ENCODE measurements at regions not wholly inside any gene's neighbourhood (a gene's known extent, or its start where the extent isn't known, plus 50 kb on each side); places are given as distances from the start of the nearest gene placed in this dataset.

DNA sequence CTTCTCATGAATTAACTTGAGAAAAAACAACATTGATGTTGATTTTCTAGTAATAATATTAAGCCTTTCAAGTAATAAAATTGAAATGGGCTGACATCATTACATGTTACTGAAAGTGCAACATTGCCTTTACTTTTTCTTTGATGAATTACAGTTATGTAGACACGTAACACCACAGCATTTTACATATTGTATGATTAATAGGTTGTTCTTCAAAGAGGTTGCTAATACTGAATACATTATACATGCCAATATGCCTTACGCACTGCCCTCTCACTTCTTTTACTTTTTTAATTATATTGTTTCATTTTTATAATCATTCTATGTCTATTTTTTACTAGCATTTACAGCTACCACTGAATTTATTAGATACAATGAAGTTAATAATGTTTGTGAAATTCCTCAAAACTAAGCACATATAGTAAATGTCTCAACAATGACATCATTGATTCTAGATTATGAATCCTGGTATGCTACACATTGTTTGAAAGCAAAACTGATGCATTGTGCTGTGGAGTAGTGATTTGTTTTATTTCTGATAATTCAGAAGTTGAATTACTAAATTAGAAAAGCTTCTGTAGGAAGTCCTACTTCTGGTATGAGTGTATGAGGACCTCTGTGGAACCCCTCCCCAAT is 464.4 kb upstream of the IZUMO3 start:
- no peak for TF ChIP-seq GATA3 (IDR thresholded peaks at IDR 0.05; ENCODE audit: low read depth, low read length)
- TF ChIP-seq GATA2 (IDR thresholded peaks at IDR 0.05; ENCODE audit: low read depth, low read length): no peak

Measured in SH-SY5Y (cell line).